ENCODE measurements at regions not wholly inside any gene's neighbourhood (a gene's known extent, or its start where the extent isn't known, plus 50 kb on each side); places are given as distances from the start of the nearest gene placed in this dataset.

DNA sequence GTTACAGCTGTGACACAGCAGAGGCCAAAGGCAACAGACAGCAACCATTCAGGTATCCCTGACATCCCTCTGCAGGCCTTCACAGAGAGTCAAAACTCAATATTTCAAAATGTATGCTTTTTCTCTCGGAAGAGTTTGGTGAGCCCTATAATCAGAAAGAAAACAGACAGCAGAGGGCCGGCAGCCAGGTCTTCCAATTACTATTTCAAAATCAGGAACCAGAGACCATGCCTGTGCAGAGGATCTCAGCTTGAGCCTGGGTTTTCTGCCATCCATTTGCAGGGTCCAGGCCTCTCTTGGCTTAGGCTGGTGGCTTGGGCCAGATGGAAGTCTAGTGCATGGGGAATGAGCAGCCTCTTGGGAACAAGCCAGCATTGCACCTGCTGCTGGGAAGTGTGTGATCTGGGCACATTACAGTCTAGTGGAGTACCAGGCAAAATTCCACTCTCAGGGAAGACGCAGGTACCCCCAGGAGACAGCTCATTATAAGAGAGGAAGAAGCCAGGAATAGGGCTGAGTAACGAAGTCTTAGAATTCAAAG lies 231.3 kb downstream of the ENC1 start:
- no peak for DNase-seq
- H3K36me3 ChIP-seq (ENCODE audit: control insufficient read depth in 2 of 3, insufficient read depth in 3 of 3, low read length in 3 of 3), result no peaks in the 10 kb centered on the region
- no peaks in the 10 kb centered on the region for H3K4me1 ChIP-seq (ENCODE audit: control insufficient read depth in 2 of 3, insufficient read depth in 2 of 3, low read depth in 1 of 3, low read length in 3 of 3)
- TF ChIP-seq, protein P1, sequence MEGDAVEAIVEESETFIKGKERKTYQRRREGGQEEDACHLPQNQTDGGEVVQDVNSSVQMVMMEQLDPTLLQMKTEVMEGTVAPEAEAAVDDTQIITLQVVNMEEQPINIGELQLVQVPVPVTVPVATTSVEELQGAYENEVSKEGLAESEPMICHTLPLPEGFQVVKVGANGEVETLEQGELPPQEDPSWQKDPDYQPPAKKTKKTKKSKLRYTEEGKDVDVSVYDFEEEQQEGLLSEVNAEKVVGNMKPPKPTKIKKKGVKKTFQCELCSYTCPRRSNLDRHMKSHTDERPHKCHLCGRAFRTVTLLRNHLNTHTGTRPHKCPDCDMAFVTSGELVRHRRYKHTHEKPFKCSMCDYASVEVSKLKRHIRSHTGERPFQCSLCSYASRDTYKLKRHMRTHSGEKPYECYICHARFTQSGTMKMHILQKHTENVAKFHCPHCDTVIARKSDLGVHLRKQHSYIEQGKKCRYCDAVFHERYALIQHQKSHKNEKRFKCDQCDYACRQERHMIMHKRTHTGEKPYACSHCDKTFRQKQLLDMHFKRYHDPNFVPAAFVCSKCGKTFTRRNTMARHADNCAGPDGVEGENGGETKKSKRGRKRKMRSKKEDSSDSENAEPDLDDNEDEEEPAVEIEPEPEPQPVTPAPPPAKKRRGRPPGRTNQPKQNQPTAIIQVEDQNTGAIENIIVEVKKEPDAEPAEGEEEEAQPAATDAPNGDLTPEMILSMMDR (IDR thresholded peaks at IDR 0.05; ENCODE audit: borderline replicate concordance, extremely low read depth, insufficient read depth), result no peak
- no peak for FAIRE-seq
- H3K27ac ChIP-seq (ENCODE audit: low read depth in 2 of 2, low read length in 2 of 2), result no peak overlapping the region
- no peak overlapping the region for H3K9ac ChIP-seq (ENCODE audit: low read length in 3 of 3)
- no peaks in the 10 kb centered on the region for H3K9me3 ChIP-seq (ENCODE audit: control insufficient read depth in 2 of 3, insufficient read depth in 1 of 3, low read length in 3 of 3)
- H3K4me3 ChIP-seq (ENCODE audit: low read length in 3 of 3), result no peak overlapping the region
- intact Hi-C loops (cut with DNase I), result no loop called here
- no peaks in the 10 kb centered on the region for H3K27me3 ChIP-seq (ENCODE audit: control insufficient read depth, insufficient read depth, low read length)

DNA sequence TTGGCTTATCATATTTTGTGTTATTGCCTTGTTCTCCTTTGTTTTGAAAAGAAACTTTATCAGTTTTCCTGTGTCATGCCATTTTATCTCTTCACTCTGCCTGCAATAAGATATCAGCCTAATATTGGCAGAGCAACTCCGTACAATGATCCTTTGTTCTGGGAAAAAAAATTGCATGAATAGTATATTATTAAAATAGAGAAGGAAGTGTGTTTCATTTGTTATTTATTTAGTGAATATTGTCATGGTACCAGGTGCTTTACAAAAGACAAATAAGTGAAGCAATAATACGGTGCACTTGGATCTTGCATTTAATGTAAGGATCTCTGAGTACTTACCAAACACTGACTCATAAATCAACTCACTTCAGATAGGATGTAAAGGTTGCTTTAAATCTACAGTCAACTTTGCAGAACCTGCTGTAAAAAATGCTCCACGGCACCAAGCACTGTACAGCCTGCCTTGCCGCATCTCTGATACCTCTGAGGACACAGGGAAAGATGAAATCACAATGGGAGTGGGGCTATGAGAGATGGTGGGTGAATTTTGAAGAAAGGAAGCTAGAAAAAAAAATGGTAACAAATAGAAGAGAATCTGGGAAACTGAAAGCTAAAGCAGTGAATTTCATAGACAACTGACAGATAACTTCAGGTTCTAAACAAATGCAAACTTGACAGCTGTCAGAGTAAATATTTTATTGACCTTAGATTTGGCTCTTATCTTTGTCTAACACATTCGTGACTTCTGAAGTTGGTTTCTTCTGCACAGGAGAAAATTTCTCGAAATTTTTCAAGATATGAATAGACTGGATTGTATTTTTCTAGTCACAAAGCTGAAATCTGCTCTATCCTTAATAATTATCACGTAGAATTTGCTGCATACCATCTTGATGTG lies 232.1 kb downstream of the ENC1 start:
- Histone ChIP-seq H3K9me3 (ENCODE audit: control insufficient read depth in 2 of 3, insufficient read depth in 1 of 3, low read length in 3 of 3) (no peaks in the 10 kb centered on the region), H3K4me1 (ENCODE audit: control insufficient read depth in 2 of 3, insufficient read depth in 2 of 3, low read depth in 1 of 3, low read length in 3 of 3) (no peaks in the 10 kb centered on the region), H3K27me3 (ENCODE audit: control insufficient read depth, insufficient read depth, low read length) (no peaks in the 10 kb centered on the region), H3K4me3 (ENCODE audit: low read length in 3 of 3) (no peak overlapping the region), H3K9ac (ENCODE audit: low read length in 3 of 3) (no peak overlapping the region), H3K27ac (ENCODE audit: low read depth in 2 of 2, low read length in 2 of 2) (no peak overlapping the region), H3K36me3 (ENCODE audit: control insufficient read depth in 2 of 3, insufficient read depth in 3 of 3, low read length in 3 of 3) (no peaks in the 10 kb centered on the region)
- FAIRE-seq (no peak), DNase-seq (no peak)
- TF ChIP-seq, protein P1 (IDR thresholded peaks at IDR 0.05; ENCODE audit: borderline replicate concordance, extremely low read depth, insufficient read depth), result no peak
- intact Hi-C loops (cut with DNase I), result no loop called here

DNA sequence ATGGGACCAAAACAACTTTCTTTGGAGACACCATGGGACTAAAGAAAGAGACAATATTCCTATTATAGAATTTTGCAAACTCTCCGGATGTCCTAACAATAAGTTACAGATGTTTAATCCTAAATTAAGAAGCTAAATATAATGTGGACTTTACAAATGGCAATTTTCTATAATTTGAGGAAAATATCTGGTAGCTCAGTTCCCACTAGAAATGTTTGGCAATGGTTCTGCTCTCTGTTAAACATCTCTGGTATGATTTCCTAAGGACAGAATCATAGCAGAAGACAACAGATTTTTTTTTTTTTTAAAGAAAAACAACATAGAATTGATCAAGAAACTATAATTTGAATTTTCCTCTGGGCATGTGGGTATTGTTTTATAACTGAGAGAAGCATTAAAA lies 232.8 kb downstream of the ENC1 start:
- H3K36me3 ChIP-seq (ENCODE audit: control insufficient read depth in 2 of 3, insufficient read depth in 3 of 3, low read length in 3 of 3), result no peaks in the 10 kb centered on the region
- TF ChIP-seq, protein P1 (IDR thresholded peaks at IDR 0.05; ENCODE audit: borderline replicate concordance, extremely low read depth, insufficient read depth), result no peak
- H3K4me1 ChIP-seq (ENCODE audit: control insufficient read depth in 2 of 3, insufficient read depth in 2 of 3, low read depth in 1 of 3, low read length in 3 of 3), result no peaks in the 10 kb centered on the region
- no peak for FAIRE-seq
- intact Hi-C loops (cut with DNase I), result no loop called here
- H3K27me3 ChIP-seq (ENCODE audit: control insufficient read depth, insufficient read depth, low read length), result no peaks in the 10 kb centered on the region
- H3K4me3 ChIP-seq (ENCODE audit: low read length in 3 of 3), result no peak overlapping the region
- no peak overlapping the region for H3K9ac ChIP-seq (ENCODE audit: low read length in 3 of 3)
- H3K9me3 ChIP-seq (ENCODE audit: control insufficient read depth in 2 of 3, insufficient read depth in 1 of 3, low read length in 3 of 3), result no peaks in the 10 kb centered on the region
- no peak overlapping the region for H3K27ac ChIP-seq (ENCODE audit: low read depth in 2 of 2, low read length in 2 of 2)
- DNase-seq, result no peak

Measured in kidney (tissue), 13 donors.